SJSA1 (cell line): ENCODE measurements at regions not wholly inside any gene's neighbourhood (a gene's known extent, or its start where the extent isn't known, plus 50 kb on each side); places are given as distances from the start of the nearest gene placed in this dataset.

Experiments
- DNase-seq, 2 experiments: peaks; one replicate each; pipeline ENCODE4 v3.0.0-alpha.2; 2015 to 2020; ENCODE audit warnings: low spot score in 2 of 2, low read depth in 1 of 2
- H3K27ac ChIP-seq: fragments of 250-450 bp; sonication (Bioruptor Pico); 2 replicates; pipeline ENCODE4 v1.5.1; 2020; ENCODE audit warnings: mild to moderate bottlenecking, moderate library complexity
- H3K27me3 ChIP-seq: fragments of 250-450 bp; sonication (Bioruptor Pico); replicated peaks from 2 replicates; pipeline ENCODE4 v1.5.1; 2020; ENCODE audit warnings: mild to moderate bottlenecking, moderate library complexity
- H3K36me3 ChIP-seq: fragments of 250-450 bp; sonication (Bioruptor Pico); 2 replicates; pipeline ENCODE4 v1.5.1; 2020; ENCODE audit warnings: mild to moderate bottlenecking
- H3K4me1 ChIP-seq: fragments of 250-450 bp; sonication (Bioruptor Pico); replicated peaks from 2 replicates; pipeline ENCODE4 v1.6.1; 2021; ENCODE audit warnings: mild to moderate bottlenecking
- H3K4me3 ChIP-seq: fragments of 250-450 bp; sonication (Bioruptor Pico); 2 replicates; pipeline ENCODE4 v1.5.1; 2020; ENCODE audit warnings: mild to moderate bottlenecking
- H3K9me3 ChIP-seq: fragments of 250-450 bp; sonication (Bioruptor Pico); replicated peaks from 2 replicates; pipeline ENCODE4 v1.5.1; 2020; ENCODE audit warnings: mild to moderate bottlenecking

DNA sequence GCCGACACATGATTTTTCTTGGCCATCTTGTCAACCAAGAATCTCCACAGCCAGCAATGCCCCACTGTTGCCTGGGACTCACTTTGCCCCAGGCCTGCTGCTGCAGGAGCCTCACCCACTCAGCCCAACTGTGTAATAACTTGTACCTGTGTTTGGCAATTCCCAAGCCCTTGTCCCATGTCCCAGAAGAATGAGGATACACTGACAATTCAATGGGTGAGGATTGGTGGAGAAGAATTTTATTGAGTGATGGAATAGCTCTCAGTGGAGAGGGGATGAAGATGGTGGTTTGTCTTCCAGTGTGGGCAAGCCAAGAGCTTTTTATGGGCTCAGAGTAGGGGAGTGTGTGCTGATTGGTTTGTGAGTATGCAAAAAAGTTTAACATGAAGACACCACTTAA, 861.9 kb downstream of the TFAP2A start:
- no peaks in the 10 kb centered on the region for H3K4me1 ChIP-seq
- no peak for DNase-seq
- no peaks in the 10 kb centered on the region for H3K36me3 ChIP-seq
- no peaks in the 10 kb centered on the region for H3K27me3 ChIP-seq
- H3K4me3 ChIP-seq, result no peak overlapping the region
- H3K9me3 ChIP-seq, result 0 out of 2 replicates have a peak, but pooled peaks cover 8% of the 10 kb centered on the region
- no peak overlapping the region for H3K27ac ChIP-seq

DNA sequence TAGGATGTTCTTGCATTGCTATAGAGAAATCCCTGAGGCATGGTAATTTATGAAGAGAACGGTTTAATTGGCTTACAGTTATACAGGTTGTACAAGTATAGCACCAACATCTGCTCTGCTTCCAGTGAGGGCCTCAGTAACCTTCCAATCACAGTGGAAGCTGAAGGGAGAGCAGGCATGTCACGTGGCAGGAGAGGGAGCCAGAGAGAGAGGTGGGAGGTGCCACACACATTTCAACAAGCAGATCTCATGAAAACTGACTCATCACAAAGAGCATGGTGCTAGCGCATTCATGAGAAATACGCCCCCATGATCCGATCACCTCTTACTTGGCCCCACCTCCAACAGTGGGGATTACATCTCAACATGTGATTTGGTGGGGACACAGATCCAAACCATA, 871.2 kb downstream of the TFAP2A start:
- Histone ChIP-seq H3K9me3 (no peaks in the 10 kb centered on the region), H3K4me3 (no peak overlapping the region), H3K27me3 (no peaks in the 10 kb centered on the region), H3K27ac (no peak overlapping the region), H3K36me3 (no peaks in the 10 kb centered on the region), H3K4me1 (no peaks in the 10 kb centered on the region)
- DNase-seq, result no peak

DNA sequence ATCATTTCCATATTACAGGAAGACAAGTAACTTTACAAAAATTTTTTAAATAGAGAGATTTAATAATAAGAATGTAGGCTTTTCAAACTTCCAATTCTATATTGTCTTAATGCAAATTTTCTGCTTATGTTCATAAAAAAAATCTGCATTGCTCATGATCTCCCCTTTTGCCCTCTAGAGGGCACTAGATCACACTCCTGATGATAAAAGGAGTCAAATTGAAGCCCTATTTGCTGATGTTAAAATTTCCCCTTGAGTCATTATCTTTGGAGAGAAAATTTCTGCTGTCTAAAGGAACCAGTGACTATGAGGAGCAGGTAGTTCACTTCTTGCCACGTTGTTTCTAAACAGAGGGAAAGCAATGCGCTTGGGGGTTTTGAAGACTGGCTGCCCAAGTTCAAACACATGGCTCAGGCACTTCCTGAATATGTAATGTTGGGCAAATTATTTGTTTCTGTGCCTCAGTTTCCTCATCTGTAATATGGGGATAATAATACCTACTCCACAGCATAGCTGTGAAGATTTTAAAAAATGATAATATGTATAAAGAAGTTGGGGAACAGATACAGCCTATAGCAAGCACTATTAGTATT, 874.2 kb downstream of the TFAP2A start:
- Histone ChIP-seq H3K9me3 (no peaks in the 10 kb centered on the region), H3K36me3 (no peaks in the 10 kb centered on the region), H3K4me3 (no peak overlapping the region), H3K4me1 (peaks cover 13% of the 10 kb centered on the region), H3K27ac (no peak overlapping the region), H3K27me3 (no peaks in the 10 kb centered on the region)
- DNase-seq, result peak in 1 of 2 experiments; percentile 47

DNA sequence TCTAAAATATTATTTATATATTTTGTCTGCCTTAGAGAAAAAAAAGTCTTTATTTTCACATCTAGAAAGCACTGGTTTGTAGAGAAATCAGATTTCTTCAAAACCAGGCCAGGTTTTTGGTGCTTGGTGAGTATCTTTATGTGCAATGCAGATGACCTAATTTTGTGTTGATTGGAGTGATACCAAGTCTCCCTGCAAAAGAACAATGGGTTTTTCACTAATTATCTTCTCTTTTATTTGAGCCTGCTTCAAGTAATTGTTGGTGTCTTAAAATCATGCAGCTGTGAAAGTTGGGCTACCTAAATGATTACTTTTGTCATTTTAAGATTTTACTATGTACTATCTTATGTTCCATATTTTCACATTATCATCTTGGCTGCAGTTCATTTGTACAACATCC, 874.7 kb downstream of the TFAP2A start:
- Histone ChIP-seq H3K4me3 (no peak overlapping the region), H3K36me3 (no peaks in the 10 kb centered on the region), H3K9me3 (no peaks in the 10 kb centered on the region), H3K27ac (no peak overlapping the region), H3K4me1 (peaks cover 13% of the 10 kb centered on the region), H3K27me3 (no peaks in the 10 kb centered on the region)
- DNase-seq, result no peak

DNA sequence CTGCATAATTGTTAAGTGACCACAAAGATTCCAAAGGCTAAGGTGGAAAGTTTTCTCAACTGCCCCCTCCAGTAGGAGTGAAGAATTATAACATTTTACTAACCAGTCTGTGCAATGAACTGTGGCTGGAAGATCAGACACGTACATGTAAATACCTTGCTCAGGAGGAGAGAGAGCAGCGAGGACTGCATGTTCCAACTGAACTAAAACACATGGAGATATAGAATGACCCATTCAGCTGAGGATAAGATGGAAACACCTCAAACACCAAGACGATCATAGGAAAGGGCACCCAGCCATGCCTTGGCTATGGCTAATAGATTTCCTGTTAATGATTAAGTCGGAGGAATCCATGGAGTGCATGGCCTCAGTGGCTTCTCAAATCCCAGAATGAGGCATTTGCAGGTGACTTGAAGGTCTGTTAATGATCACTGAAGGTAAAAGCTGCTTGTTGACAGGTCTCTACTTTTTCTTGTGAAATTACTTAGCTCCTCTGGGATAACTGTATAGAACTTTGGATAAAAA, 875.6 kb downstream of the TFAP2A start:
- peaks cover 13% of the 10 kb centered on the region for H3K4me1 ChIP-seq
- no peak overlapping the region for H3K4me3 ChIP-seq
- H3K36me3 ChIP-seq, result no peaks in the 10 kb centered on the region
- no peaks in the 10 kb centered on the region for H3K27me3 ChIP-seq
- H3K9me3 ChIP-seq, result no peaks in the 10 kb centered on the region
- H3K27ac ChIP-seq, result no peak overlapping the region
- no peak for DNase-seq

DNA sequence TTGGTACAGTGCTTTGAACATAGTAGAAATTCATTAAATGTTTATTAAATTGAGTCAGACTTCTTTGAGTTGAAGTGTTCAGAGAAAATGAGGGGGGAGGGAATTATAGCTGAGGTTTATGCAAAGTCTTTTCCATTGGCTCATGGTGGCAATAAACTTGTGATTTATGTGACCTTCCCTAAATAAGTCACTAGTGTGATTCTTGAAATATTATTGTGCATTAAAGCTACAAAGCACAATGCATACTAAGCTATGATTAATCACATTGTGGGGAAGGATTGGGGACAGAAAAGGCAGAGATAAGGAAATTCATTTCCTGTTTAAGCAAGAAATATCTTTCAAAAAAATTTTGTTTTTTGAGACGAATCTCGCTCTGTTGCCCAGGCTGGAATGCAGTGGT, 877.5 kb downstream of the TFAP2A start:
- Histone ChIP-seq H3K36me3 (no peaks in the 10 kb centered on the region), H3K27ac (0 out of 2 replicates have a peak overlapping the region, but pooled peaks have one; percentile 20)
- DNase-seq, result peak in 1 of 2 experiments; percentile 43

DNA sequence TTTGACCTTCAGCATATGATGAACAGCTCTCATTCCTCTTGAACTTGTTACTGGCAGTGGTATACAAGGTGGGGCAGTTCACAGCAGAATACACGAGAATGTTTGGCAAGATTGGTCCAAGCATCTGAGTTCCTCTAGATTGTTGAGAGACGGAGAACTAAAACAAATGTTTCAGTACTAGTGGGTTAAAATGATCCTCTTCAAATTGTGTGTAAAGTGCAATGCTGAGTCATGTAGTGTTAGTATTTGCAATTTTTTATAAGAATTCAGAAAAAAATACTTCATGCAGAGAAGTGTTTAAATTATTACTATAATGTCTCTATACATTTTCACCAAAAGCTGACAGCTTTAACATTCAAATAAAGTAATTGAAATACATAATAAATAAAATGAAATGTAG, 879.8 kb downstream of the TFAP2A start:
- Histone ChIP-seq H3K9me3 (no peaks in the 10 kb centered on the region), H3K36me3 (no peaks in the 10 kb centered on the region), H3K27ac (no peak overlapping the region), H3K4me3 (no peak overlapping the region), H3K4me1 (peaks cover 26% of the 10 kb centered on the region), H3K27me3 (no peaks in the 10 kb centered on the region)
- no peak for DNase-seq

More for the DNA sequence above, 877.5 kb downstream of the TFAP2A start:
- Histone ChIP-seq H3K4me3 (no peak overlapping the region), H3K4me1 (peaks cover 21% of the 10 kb centered on the region), H3K27me3 (no peaks in the 10 kb centered on the region), H3K9me3 (no peaks in the 10 kb centered on the region)

DNA sequence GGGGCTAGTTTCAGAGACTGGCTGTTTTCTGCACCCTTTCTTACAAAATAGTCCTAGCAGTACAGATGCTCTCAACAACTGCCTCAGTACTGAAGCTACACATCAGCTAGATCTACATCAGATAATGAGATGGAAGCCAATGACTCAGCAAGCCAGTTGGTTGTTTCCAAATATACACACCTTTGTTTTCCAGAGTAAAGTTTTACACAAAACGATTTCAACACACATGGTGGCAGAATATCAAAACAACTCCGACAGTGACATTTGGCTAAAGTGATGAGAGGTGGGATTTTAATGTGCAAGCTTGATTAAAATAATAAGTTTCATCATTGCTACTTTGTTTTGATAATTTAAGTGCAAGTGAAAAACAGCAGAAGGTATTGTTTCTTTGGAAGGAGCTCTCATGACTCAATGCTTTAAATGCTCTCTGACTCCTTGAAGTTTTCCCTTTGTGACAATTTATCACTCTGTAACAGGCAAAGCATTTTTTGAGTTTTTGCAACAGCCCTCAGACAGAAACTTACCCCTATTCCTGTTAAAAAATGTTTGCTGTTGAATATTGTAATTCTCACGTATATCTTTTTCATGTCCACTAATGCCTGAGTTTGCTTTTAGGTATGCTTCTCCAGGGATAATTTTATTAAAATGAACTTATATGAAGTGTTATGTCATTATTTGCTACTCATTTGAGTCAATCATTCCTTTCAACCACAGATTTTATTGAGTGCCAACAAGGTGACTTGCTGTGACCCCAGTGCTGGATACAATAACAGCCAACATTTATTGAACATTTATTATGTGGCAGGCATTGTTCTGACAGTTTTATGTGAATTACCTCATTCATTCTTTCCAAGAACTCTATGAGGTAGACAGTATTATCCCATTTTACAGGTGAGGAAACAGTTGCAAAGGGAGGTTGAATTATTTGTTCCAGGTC, 882.0 kb downstream of the TFAP2A start:
- H3K36me3 ChIP-seq, result no peaks in the 10 kb centered on the region
- no peak overlapping the region for H3K4me3 ChIP-seq
- peak in 1 of 2 experiments; percentile 68 for DNase-seq
- no peaks in the 10 kb centered on the region for H3K9me3 ChIP-seq
- no peaks in the 10 kb centered on the region for H3K27me3 ChIP-seq
- H3K4me1 ChIP-seq, result peaks cover 25% of the 10 kb centered on the region
- H3K27ac ChIP-seq, result peak overlapping the region; percentile 39

DNA sequence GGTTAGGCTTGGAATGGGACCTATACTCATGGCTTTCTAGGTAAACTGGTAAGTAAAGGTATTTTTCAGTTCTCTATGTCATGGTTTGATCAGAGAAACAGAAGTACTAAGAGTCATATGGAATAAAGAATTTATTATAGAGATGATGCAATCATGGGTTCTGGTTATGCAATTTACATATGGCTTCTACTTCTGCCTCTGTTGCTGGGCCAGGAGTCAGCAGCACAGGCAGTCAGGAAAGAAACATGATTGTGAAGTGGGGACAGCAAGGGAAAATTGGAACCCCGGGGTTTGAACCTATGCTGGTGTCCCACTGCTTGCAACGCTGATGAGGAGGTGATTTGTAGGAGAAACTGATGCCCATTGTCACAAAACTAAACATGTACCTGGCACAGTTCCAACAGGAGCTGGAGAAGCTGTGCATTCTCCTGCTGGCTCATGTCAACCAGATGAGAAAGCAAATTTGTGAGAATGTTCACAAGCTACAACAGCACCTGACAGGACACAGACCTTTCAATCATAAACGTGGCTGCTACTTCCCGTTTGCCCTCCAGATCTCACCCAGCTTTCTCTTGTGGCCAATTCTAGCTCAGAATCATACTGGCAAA, 887.1 kb downstream of the TFAP2A start:
- DNase-seq, result no peak
- H3K9me3 ChIP-seq, result no peaks in the 10 kb centered on the region
- no peaks in the 10 kb centered on the region for H3K27me3 ChIP-seq

DNA sequence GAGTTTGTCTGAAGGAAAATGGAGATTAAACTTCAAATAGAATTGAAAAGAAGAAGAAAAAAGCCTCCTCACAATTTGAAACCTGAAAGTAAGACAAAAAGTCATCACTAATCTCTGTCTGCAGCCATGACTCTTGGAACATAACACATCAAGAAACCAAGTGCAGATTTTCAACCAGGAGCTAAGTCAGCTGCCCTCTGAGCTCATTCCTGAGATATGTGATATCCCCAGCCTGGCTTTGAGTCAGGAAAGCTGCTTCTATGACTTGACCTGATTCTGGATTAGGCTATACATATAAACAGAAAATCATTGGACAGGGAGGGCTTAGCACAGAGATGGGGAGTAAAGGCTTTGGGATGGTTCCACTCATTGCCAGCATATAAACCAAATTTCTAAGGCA, 891.4 kb downstream of the TFAP2A start:
- H3K36me3 ChIP-seq, result no peaks in the 10 kb centered on the region
- DNase-seq, result peak; percentile 51 to 53
- H3K27me3 ChIP-seq, result no peaks in the 10 kb centered on the region
- H3K4me1 ChIP-seq, result peaks cover 38% of the 10 kb centered on the region
- H3K9me3 ChIP-seq, result no peaks in the 10 kb centered on the region
- no peak overlapping the region for H3K4me3 ChIP-seq
- peak overlapping the region; percentile 33; the same call in 1 of the 2 replicates for H3K27ac ChIP-seq

More for the DNA sequence above, 887.1 kb downstream of the TFAP2A start:
- H3K36me3 ChIP-seq, result no peaks in the 10 kb centered on the region
- H3K4me3 ChIP-seq, result no peak overlapping the region
- H3K27ac ChIP-seq, result no peak overlapping the region
- H3K4me1 ChIP-seq, result peaks cover 19% of the 10 kb centered on the region

DNA sequence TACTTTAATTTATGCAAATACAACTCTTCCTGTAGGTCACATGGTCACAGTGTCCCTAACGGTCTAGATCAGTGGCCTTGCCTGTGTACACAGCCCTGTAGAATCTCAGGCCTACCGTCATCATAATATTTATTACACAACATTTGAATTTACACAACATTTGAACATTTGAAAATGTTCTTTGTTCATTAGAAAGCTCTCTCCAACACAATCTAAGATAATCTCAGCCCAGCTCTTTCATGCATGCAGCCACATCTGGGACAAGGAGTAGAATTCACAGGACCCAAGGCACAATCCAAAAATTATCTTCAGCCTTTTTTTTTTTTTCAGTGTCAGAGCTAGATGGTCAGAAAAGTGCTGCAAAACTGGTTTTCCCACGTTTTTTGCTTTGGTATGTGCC, 892.8 kb downstream of the TFAP2A start:
- H3K27me3 ChIP-seq, result no peaks in the 10 kb centered on the region
- no peak overlapping the region for H3K4me3 ChIP-seq
- no peaks in the 10 kb centered on the region for H3K9me3 ChIP-seq
- peak overlapping the region; percentile 81 for H3K27ac ChIP-seq
- H3K36me3 ChIP-seq, result no peaks in the 10 kb centered on the region
- peaks cover 38% of the 10 kb centered on the region for H3K4me1 ChIP-seq
- DNase-seq, result no peak

DNA sequence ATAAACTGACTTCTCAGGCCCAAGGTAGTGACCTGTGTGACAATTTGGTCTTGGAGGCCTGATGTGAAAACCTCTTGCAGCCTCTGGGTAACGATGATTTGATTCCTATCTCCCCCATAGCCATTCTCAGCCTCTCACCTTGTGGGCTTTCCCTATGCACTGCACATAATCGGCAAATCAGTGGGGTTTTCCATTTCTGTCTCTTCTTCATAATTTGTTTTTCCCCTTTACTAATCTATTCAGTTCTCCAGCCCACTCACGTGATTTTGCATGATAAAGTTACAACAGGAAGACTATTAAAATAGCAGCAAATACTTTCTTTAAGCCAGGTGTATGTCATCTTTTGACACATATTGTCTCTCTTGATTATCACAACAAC, 893.7 kb downstream of the TFAP2A start:
- no peak overlapping the region for H3K4me3 ChIP-seq
- H3K9me3 ChIP-seq, result no peaks in the 10 kb centered on the region
- H3K27me3 ChIP-seq, result no peaks in the 10 kb centered on the region
- DNase-seq, result no peak
- peaks cover 48% of the 10 kb centered on the region for H3K4me1 ChIP-seq
- H3K36me3 ChIP-seq, result no peaks in the 10 kb centered on the region
- peak overlapping the region; percentile 81 for H3K27ac ChIP-seq

DNA sequence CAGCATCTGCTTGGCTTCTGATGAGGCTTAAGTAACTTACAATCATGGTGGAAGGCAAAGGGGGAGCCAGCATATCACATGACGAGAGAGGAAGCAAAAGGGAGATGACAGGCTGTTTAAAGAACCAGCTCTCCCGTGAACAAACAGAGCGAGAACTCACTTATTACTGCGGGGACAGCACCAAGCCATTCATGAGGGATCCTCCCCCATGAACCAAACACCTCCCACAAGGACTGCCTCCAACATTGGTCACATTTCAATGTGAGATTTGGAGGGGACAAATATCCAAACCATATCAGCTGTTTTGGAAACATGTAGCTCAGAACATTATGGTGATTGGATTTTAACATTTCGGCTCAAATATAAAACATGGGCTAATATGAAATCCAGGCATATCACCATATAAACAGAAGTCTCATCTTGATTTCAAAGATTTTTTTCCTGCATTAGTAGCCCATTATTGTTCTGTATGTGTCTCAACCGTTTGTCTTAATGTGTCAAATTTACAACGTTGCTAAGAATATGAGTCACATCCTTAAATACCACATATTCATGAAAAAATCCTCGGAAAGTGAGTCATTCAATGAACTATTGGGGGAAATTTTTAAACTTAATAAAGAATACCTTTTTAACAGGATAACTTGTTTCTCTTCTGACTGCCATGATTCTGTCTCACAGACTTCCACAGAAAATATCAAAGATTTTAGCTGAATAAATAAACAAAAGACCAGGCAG, 894.3 kb downstream of the TFAP2A start:
- no peaks in the 10 kb centered on the region for H3K27me3 ChIP-seq
- no peaks in the 10 kb centered on the region for H3K36me3 ChIP-seq
- no peaks in the 10 kb centered on the region for H3K9me3 ChIP-seq
- DNase-seq, result peak; percentile 78 to 95
- H3K4me1 ChIP-seq, result peaks cover 51% of the 10 kb centered on the region
- H3K27ac ChIP-seq, result peak overlapping the region; percentile 81
- H3K4me3 ChIP-seq, result no peak overlapping the region
